ENCODE measurements at regions not wholly inside any gene's neighbourhood (a gene's known extent, or its start where the extent isn't known, plus 50 kb on each side); places are given as distances from the start of the nearest gene placed in this dataset.

GRCh38 chr5:99686538-99686937, 757.7 kb upstream of the CHD1 start:
- Histone ChIP-seq H4K20me1 (ENCODE audit: control insufficient read depth, extremely low read depth, insufficient read depth, low read length) (no peaks in the 10 kb centered on the region), H3K79me2 (ENCODE audit: control insufficient read depth, insufficient read depth, low read length) (no peaks in the 10 kb centered on the region), H3K27me3 (ENCODE audit: control insufficient read depth, insufficient read depth, low read length) (no peaks in the 10 kb centered on the region), H3K27ac (ENCODE audit: insufficient read depth, low read length) (no peak overlapping the region), H3K4me2 (ENCODE audit: extremely low read depth, insufficient read depth, low read length) (no peak overlapping the region), H3K9ac (ENCODE audit: insufficient read depth, low read length) (no peak overlapping the region), H3K4me3 (replicated peaks in 1 of 4; ENCODE audit: control extremely low read depth in 1 of 4, insufficient read depth in 1 of 4, low read depth in 3 of 4, low read length in 4 of 4) (no peak overlapping the region), H3K9me3 (ENCODE audit: control insufficient read depth, insufficient read depth, low read depth, low read length) (no peaks in the 10 kb centered on the region), H2AFZ (ENCODE audit: low read length) (no peak overlapping the region), H3K4me1 (ENCODE audit: control insufficient read depth, extremely low read depth, insufficient read depth, low read length) (no peaks in the 10 kb centered on the region), H3K36me3 (ENCODE audit: control insufficient read depth, insufficient read depth, low read length) (no peaks in the 10 kb centered on the region)
- TF ChIP-seq EZH2 (IDR thresholded peaks at IDR 0.05; ENCODE audit: low read length, missing control alignments) = no peak
- TF ChIP-seq, protein P1, sequence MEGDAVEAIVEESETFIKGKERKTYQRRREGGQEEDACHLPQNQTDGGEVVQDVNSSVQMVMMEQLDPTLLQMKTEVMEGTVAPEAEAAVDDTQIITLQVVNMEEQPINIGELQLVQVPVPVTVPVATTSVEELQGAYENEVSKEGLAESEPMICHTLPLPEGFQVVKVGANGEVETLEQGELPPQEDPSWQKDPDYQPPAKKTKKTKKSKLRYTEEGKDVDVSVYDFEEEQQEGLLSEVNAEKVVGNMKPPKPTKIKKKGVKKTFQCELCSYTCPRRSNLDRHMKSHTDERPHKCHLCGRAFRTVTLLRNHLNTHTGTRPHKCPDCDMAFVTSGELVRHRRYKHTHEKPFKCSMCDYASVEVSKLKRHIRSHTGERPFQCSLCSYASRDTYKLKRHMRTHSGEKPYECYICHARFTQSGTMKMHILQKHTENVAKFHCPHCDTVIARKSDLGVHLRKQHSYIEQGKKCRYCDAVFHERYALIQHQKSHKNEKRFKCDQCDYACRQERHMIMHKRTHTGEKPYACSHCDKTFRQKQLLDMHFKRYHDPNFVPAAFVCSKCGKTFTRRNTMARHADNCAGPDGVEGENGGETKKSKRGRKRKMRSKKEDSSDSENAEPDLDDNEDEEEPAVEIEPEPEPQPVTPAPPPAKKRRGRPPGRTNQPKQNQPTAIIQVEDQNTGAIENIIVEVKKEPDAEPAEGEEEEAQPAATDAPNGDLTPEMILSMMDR (conservative IDR thresholded peaks at IDR 0.05 in 1 of 2, IDR thresholded peaks at IDR 0.05 in 1 of 2; ENCODE audit: low read depth in 1 of 2, low read length in 2 of 2) = no peak
- no peak for DNase-seq (ENCODE audit: low read depth in 2 of 2)

DNA sequence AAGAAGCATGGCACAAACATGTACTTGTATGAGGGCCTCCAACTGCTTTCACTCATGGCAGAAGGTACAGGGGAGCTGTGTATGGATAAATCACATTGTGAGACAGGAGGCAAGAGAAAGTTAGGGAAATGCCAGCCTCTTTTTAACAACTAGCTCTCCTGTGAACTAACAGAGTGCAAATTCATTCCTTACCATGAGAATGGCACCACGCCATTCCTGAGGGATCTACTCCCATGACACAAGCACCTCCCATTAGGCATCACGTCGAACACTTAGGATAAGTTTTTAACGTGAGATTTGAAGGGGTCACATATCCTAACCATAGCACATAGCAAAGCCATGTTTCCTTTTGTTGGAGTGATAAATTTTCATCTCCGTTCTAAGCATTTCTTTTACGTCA, 747.2 kb upstream of the CHD1 start:
- H3K9ac ChIP-seq (ENCODE audit: insufficient read depth, low read length) = no peak overlapping the region
- no peak overlapping the region for H3K4me3 ChIP-seq (replicated peaks in 1 of 4; ENCODE audit: control extremely low read depth in 1 of 4, insufficient read depth in 1 of 4, low read depth in 3 of 4, low read length in 4 of 4)
- H3K79me2 ChIP-seq (ENCODE audit: control insufficient read depth, insufficient read depth, low read length) = no peaks in the 10 kb centered on the region
- H2AFZ ChIP-seq (ENCODE audit: low read length) = no peak overlapping the region
- H4K20me1 ChIP-seq (ENCODE audit: control insufficient read depth, extremely low read depth, insufficient read depth, low read length) = no peaks in the 10 kb centered on the region
- no peaks in the 10 kb centered on the region for H3K27me3 ChIP-seq (ENCODE audit: control insufficient read depth, insufficient read depth, low read length)
- DNase-seq (ENCODE audit: low read depth in 2 of 2) = no peak
- H3K4me2 ChIP-seq (ENCODE audit: extremely low read depth, insufficient read depth, low read length) = no peak overlapping the region
- H3K27ac ChIP-seq (ENCODE audit: insufficient read depth, low read length) = no peak overlapping the region
- no peaks in the 10 kb centered on the region for H3K9me3 ChIP-seq (ENCODE audit: control insufficient read depth, insufficient read depth, low read depth, low read length)
- no peaks in the 10 kb centered on the region for H3K36me3 ChIP-seq (ENCODE audit: control insufficient read depth, insufficient read depth, low read length)
- no peaks in the 10 kb centered on the region for H3K4me1 ChIP-seq (ENCODE audit: control insufficient read depth, extremely low read depth, insufficient read depth, low read length)
- TF ChIP-seq, protein P1 (conservative IDR thresholded peaks at IDR 0.05 in 1 of 2, IDR thresholded peaks at IDR 0.05 in 1 of 2; ENCODE audit: low read depth in 1 of 2, low read length in 2 of 2) = no peak
- no peak for TF ChIP-seq EZH2 (IDR thresholded peaks at IDR 0.05; ENCODE audit: low read length, missing control alignments)

DNA sequence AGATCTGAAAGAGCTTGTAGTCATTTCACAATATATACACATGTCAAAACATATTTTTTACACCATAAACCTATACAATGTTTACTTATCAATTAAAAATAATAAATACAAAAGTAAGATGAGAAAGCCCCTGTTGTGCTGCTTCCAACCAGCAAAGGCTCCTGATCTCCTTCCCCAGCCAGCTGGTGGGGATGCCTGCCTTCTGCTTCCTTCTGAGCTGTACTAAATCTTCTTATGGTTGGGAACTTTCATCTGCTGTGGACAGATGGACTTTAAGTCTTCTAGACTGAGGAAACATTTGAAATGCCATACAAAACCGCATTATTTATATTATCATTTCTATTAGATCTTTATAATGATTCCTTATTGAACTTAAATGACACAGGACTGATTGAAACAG, 745.3 kb upstream of the CHD1 start:
- Histone ChIP-seq H3K79me2 (ENCODE audit: control insufficient read depth, insufficient read depth, low read length) (no peaks in the 10 kb centered on the region), H3K4me1 (ENCODE audit: control insufficient read depth, extremely low read depth, insufficient read depth, low read length) (no peaks in the 10 kb centered on the region), H3K27ac (ENCODE audit: insufficient read depth, low read length) (no peak overlapping the region), H3K4me3 (replicated peaks in 1 of 4; ENCODE audit: control extremely low read depth in 1 of 4, insufficient read depth in 1 of 4, low read depth in 3 of 4, low read length in 4 of 4) (no peak overlapping the region), H3K9me3 (ENCODE audit: control insufficient read depth, insufficient read depth, low read depth, low read length) (no peaks in the 10 kb centered on the region), H3K4me2 (ENCODE audit: extremely low read depth, insufficient read depth, low read length) (no peak overlapping the region), H4K20me1 (ENCODE audit: control insufficient read depth, extremely low read depth, insufficient read depth, low read length) (no peaks in the 10 kb centered on the region), H3K27me3 (ENCODE audit: control insufficient read depth, insufficient read depth, low read length) (no peaks in the 10 kb centered on the region), H2AFZ (ENCODE audit: low read length) (no peak overlapping the region), H3K9ac (ENCODE audit: insufficient read depth, low read length) (no peak overlapping the region), H3K36me3 (ENCODE audit: control insufficient read depth, insufficient read depth, low read length) (no peaks in the 10 kb centered on the region)
- no peak for TF ChIP-seq EZH2 (IDR thresholded peaks at IDR 0.05; ENCODE audit: low read length, missing control alignments)
- TF ChIP-seq, protein P1 (conservative IDR thresholded peaks at IDR 0.05 in 1 of 2, IDR thresholded peaks at IDR 0.05 in 1 of 2; ENCODE audit: low read depth in 1 of 2, low read length in 2 of 2) = no peak
- DNase-seq (ENCODE audit: low read depth in 2 of 2) = peak in 1 of 2 donors; percentile 6

All from fibroblast of lung (primary cell).